ENCODE measurements at regions not wholly inside any gene's neighbourhood (a gene's known extent, or its start where the extent isn't known, plus 50 kb on each side); places are given as distances from the start of the nearest gene placed in this dataset.

- TF ChIP-seq, protein P1, sequence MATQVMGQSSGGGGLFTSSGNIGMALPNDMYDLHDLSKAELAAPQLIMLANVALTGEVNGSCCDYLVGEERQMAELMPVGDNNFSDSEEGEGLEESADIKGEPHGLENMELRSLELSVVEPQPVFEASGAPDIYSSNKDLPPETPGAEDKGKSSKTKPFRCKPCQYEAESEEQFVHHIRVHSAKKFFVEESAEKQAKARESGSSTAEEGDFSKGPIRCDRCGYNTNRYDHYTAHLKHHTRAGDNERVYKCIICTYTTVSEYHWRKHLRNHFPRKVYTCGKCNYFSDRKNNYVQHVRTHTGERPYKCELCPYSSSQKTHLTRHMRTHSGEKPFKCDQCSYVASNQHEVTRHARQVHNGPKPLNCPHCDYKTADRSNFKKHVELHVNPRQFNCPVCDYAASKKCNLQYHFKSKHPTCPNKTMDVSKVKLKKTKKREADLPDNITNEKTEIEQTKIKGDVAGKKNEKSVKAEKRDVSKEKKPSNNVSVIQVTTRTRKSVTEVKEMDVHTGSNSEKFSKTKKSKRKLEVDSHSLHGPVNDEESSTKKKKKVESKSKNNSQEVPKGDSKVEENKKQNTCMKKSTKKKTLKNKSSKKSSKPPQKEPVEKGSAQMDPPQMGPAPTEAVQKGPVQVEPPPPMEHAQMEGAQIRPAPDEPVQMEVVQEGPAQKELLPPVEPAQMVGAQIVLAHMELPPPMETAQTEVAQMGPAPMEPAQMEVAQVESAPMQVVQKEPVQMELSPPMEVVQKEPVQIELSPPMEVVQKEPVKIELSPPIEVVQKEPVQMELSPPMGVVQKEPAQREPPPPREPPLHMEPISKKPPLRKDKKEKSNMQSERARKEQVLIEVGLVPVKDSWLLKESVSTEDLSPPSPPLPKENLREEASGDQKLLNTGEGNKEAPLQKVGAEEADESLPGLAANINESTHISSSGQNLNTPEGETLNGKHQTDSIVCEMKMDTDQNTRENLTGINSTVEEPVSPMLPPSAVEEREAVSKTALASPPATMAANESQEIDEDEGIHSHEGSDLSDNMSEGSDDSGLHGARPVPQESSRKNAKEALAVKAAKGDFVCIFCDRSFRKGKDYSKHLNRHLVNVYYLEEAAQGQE (IDR thresholded peaks at IDR 0.05; ENCODE audit: unreplicated experiment) = no peak
- TF ChIP-seq STAT1 (IDR thresholded peaks at IDR 0.05; ENCODE audit: unreplicated experiment) = no peak
- no peak for TF ChIP-seq ETS1 (IDR thresholded peaks at IDR 0.05)
- no peak for TF ChIP-seq ZNF114 (CRISPR knock-in tag; IDR thresholded peaks at IDR 0.05)
- TF ChIP-seq POLR2AphosphoS5 (IDR thresholded peaks at IDR 0.05; ENCODE audit: low read depth) = no peak
- no peak for TF ChIP-seq ZNF331 (CRISPR knock-in tag; IDR thresholded peaks at IDR 0.05; ENCODE audit: low read depth)
- TF ChIP-seq CREB1 (CRISPR knock-in tag; IDR thresholded peaks at IDR 0.05; ENCODE audit: low read depth) = no peak
- TF ChIP-seq JUNB (IDR thresholded peaks at IDR 0.05; ENCODE audit: unreplicated experiment) = no peak
Measured at GRCh38 chr13:105814902-105815250, 720.6 kb downstream of the EFNB2 start (continued).

GRCh38 chr13:105814219-105814901, 721.1 kb downstream of the EFNB2 start:
- Histone ChIP-seq H3K4me1 (ENCODE audit: insufficient read depth) (peaks cover 10% of the 10 kb centered on the region), H4K20me1 (replicated peaks; ENCODE audit: insufficient read depth) (no peaks in the 10 kb centered on the region), H3K4me2 (no peak overlapping the region), H3F3A (replicated peaks; ENCODE audit: low read depth) (no peaks in the 10 kb centered on the region), H2AFZ (no peak overlapping the region), H3K4me3 (no peak overlapping the region), H3K9me2 (ENCODE audit: insufficient read depth) (no peaks in the 10 kb centered on the region), H3K36me3 (ENCODE audit: insufficient read depth) (no peaks in the 10 kb centered on the region), H3K27me3 (ENCODE audit: insufficient read depth) (peaks cover 26% of the 10 kb centered on the region), H3K27ac (ENCODE audit: low read depth) (no peak overlapping the region), H3K79me2 (replicated peaks; ENCODE audit: insufficient read depth) (no peaks in the 10 kb centered on the region)
- ATAC-seq (no peak), DNase-seq (ENCODE audit: low spot score) (no peak)
- Mint-ChIP-seq H3K27ac (no peak overlapping the region), H3K27me3 (ENCODE audit: insufficient read depth, low read depth, poor library complexity) (peaks cover 19% of the 10 kb centered on the region), H3K4me1 (peaks cover 18% of the 10 kb centered on the region), H3K4me3 (no peak overlapping the region), H3K36me3 (ENCODE audit: low read depth) (no peaks in the 10 kb centered on the region), H3K9me3 (no peaks in the 10 kb centered on the region)
- no peak for TF ChIP-seq CTCF (conservative IDR thresholded peaks at IDR 0.05; ENCODE audit: low read depth in 2 of 2)
- TF ChIP-seq ETS1 (IDR thresholded peaks at IDR 0.05) = no peak
- TF ChIP-seq STAT1 (IDR thresholded peaks at IDR 0.05; ENCODE audit: unreplicated experiment) = no peak
- TF ChIP-seq EZH2phosphoT487 (IDR thresholded peaks at IDR 0.05; ENCODE audit: unreplicated experiment) = no peak
- TF ChIP-seq EZH2 (IDR thresholded peaks at IDR 0.05; ENCODE audit: low read depth, unreplicated experiment) = no peak
- TF ChIP-seq ZNF114 (CRISPR knock-in tag; IDR thresholded peaks at IDR 0.05) = no peak
- TF ChIP-seq CREB1 (CRISPR knock-in tag; IDR thresholded peaks at IDR 0.05; ENCODE audit: low read depth) = no peak
- no peak for TF ChIP-seq ZNF331 (CRISPR knock-in tag; IDR thresholded peaks at IDR 0.05; ENCODE audit: low read depth)
- no peak for TF ChIP-seq POLR2AphosphoS5 (IDR thresholded peaks at IDR 0.05; ENCODE audit: low read depth)
- TF ChIP-seq, protein P1 (IDR thresholded peaks at IDR 0.05; ENCODE audit: unreplicated experiment) = no peak

Measured in GM23338 (cell line).